B cell (primary cell): ENCODE measurements at regions not wholly inside any gene's neighbourhood (a gene's known extent, or its start where the extent isn't known, plus 50 kb on each side); places are given as distances from the start of the nearest gene placed in this dataset.

Source experiments
- CTCF ChIP-seq: fragments of 200-600 bp; IDR thresholded peaks from one replicate; pipeline ENCODE4 v1.8.0; 2022; ENCODE audit warnings: antibody characterized with exemption, mild to moderate bottlenecking
- EZH2 ChIP-seq: IDR thresholded peaks from 2 replicates; pipeline ENCODE4 v1.6.1; 2012; ENCODE audit warnings: borderline replicate concordance, low read depth, mild to moderate bottlenecking, moderate library complexity, low read length; ENCODE audit not compliant: insufficient read depth, poor library complexity, severe bottlenecking

- TF ChIP-seq CTCF (no peak), EZH2 (no peak)
Measured at GRCh38 chr3:20322085-20322484, 136.1 kb upstream of the SGO1 start.
